GM19455 (cell line): ENCODE measurements at regions not wholly inside any gene's neighbourhood (a gene's known extent, or its start where the extent isn't known, plus 50 kb on each side); places are given as distances from the start of the nearest gene placed in this dataset.

Experiments
- ATAC-seq: cut with Tn5 transposase; IDR thresholded peaks from one replicate; pipeline ENCODE4 v1.9.1; 2021; ENCODE audit not compliant: unreplicated experiment

GRCh38 chr3:41125258-41125657 is 74.0 kb upstream of the CTNNB1 start:
- ATAC-seq = no peak

DNA sequence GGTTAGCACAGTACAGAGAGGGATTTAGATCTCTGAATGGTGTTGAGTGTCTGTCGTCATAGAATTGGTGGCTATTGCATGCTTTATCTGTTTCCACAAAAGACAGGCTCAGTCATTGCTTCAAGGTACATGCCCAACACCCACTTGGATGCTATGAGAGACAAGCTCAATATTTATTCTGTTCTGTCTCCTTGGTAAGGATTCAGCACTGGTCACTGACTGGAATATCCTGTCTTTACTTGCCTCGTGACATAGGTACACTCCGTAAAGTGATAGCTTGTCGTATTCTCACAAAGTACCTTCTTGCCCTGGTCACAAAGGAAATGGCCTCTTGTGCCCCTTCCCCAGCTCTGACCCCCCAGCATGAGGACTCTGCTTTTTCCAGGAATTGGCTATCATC is 72.8 kb upstream of the CTNNB1 start:
- no peak for ATAC-seq

GRCh38 chr3:41126961-41127360 is 72.3 kb upstream of the CTNNB1 start:
- no peak for ATAC-seq

DNA sequence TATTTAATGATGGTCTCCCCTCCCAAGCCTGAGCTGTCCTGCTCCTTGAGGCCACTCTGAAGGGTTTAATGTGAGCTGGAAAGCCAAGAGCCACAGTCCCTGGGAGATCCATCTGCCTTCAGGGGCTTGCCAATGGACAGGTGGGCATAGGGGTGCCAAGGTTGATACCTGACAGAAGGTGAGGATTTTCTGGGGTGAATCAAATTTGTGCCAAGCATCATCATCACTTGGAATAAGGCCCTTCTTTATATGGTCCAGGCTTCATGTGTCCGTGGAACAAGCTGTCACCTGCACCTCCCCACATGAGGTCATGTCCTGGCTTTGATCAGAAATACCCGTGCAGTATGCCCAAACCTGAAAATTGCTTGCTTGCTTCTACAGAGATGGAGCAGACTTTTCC is 71.9 kb upstream of the CTNNB1 start:
- ATAC-seq = no peak

- ATAC-seq = no peak
Observed at GRCh38 chr3:41129731-41130130, 69.6 kb upstream of the CTNNB1 start.

GRCh38 chr3:41131224-41131623 is 68.1 kb upstream of the CTNNB1 start:
- no peak for ATAC-seq

DNA sequence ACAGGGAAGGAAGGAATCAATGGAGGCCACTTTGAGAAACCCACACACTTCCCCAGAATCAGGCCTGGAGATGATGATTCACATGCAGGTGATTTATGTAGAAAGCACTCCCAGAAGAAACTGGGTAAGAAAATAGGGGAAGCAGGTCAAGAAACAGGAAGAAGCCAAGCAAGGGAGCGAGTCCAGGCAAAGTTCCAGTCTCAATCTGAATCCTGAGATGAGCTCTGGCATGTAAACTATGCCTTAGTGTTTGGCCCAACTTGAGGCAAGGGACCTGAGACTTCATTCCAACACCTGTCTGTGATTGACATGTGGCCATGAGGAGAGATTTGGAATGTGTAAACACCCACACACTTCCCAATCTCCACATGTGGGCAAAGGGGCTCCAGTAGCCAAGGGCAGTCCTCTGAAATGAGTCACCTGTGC is 61.6 kb upstream of the CTNNB1 start:
- no peak for ATAC-seq

GRCh38 chr3:41138146-41138545 is 61.2 kb upstream of the CTNNB1 start:
- no peak for ATAC-seq

DNA sequence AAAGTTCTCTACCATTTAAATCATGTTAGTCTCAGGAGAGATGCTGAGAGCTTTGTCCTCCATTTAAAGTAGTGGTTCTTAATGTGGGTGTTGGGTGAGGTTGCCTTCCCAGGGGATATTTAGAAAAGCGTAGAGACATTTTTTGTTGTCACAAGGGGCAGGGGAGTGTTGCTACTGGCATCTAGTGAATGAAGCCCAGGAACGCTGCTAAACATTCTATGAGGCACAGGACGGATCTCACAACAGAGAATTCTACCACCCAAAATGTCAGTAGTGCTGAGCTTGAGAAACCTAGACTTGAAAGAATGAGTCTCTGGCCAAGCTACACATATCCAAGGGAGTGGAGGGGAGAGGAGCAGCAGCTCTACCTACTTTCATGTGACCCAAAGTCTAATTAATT is 60.7 kb upstream of the CTNNB1 start:
- ATAC-seq = no peak

DNA sequence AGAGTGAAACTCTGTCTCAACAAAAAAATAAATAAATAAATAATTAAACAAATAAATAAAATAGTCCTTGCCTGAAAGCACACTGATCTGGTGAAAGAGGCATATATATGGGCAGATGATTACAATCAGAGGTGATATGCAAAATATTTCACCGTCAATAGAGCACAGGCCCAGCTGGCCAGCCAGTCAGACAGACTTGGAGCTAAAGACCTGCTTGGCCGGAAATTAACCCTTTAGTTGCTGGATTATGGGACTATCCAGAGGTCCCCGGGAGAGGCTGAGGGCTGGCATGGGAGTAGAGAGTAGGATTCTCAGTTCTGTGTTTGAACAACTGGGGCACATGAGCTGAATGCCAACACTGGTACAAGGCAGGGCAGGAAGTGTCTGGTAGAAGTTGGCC is 59.1 kb upstream of the CTNNB1 start:
- ATAC-seq = no peak

DNA sequence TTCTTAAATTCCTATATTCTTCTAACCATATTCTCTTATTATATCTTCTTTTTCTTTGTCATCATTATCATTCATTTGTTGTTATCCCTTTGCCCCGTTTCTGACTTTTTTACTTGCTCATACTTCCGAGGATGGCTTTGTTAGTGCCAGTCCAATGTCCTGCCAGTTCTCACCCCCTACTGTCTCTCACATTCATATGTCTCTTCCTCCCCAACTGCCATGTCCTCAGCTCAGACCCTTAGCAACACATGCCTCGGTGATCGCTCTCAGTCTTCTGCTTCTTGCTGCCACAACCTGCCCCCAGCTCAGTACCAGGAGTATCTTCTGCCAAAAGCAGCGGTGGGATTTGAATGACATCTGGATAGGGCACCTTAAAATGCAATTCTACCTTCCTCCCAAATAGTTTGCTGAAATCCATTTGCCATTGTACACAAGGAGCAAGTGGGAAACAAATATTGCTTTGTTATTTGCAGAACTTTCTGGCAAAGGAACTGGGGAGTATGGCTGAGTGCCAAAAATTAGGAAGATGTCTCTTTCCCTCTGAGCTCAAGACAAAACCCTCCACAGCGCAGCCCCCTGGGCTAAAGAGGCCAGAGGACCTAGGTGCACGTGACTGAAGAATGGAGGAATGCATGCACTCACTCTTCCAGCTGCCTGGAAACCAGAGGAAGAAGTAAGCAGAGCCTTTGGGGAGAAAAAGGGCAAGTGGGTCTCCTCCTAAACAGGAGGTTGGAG is 57.7 kb upstream of the CTNNB1 start:
- ATAC-seq = no peak

- ATAC-seq = no peak
Observed at GRCh38 chr3:41143421-41144031, 55.8 kb upstream of the CTNNB1 start.

- no peak for ATAC-seq
Observed at GRCh38 chr3:41144631-41145030, 54.7 kb upstream of the CTNNB1 start.

DNA sequence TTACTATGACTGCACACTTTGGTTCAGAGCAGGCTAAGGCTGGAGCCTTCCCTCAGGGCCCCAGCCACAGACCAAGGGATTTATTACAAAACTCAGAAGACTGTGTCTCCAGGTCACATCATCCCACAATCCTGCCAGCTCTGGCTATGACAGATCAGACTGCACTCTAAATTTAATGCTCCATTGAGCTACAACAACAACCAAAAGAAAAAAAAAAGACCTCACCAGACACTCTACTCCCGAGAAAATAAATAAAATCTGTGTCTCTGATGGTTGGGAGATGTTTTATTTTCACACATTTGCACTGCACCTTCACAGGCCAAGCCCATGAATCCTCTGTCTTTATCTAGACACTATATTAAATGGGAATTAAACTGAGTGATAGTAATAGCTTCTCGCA is 50.8 kb upstream of the CTNNB1 start:
- no peak for ATAC-seq

GRCh38 chr3:41148901-41149300 is 50.4 kb upstream of the CTNNB1 start:
- no peak for ATAC-seq
